AG08396 (cell line): ENCODE measurements at regions not wholly inside any gene's neighbourhood (a gene's known extent, or its start where the extent isn't known, plus 50 kb on each side); places are given as distances from the start of the nearest gene placed in this dataset.
"Not testable (repeated sequence)": the region's sequence is repeated elsewhere in the genome, so short reads cannot be mapped to it uniquely, and the experiment has no call there.

Experiments used
- DNase-seq: peaks from one replicate; pipeline ENCODE4 v3.0.0; 2012; ENCODE audit warnings: low spot score, mixed read lengths

GRCh38 chr6:6978731-6979130 lies 129.0 kb upstream of the RREB1 start:
- no peak for DNase-seq

- no peak for DNase-seq
Measured at GRCh38 chr6:6980999-6981597, 126.7 kb upstream of the RREB1 start.

- no peak for DNase-seq
Measured at GRCh38 chr6:6981681-6982322, 126.0 kb upstream of the RREB1 start.

GRCh38 chr6:6982663-6983062 lies 125.1 kb upstream of the RREB1 start:
- DNase-seq, result no peak

GRCh38 chr6:6984585-6985366 lies 123.0 kb upstream of the RREB1 start:
- no peak for DNase-seq

GRCh38 chr6:6986344-6986743 lies 121.4 kb upstream of the RREB1 start:
- no peak for DNase-seq

GRCh38 chr6:6987749-6988148 lies 120.0 kb upstream of the RREB1 start:
- DNase-seq, result no peak

GRCh38 chr6:6990059-6990458 lies 117.7 kb upstream of the RREB1 start:
- not testable (repeated sequence) for DNase-seq

GRCh38 chr6:6993503-6994237 lies 114.1 kb upstream of the RREB1 start:
- DNase-seq, result no peak

GRCh38 chr6:6994796-6995195 lies 113.0 kb upstream of the RREB1 start:
- no peak for DNase-seq

- DNase-seq, result no peak
Measured at GRCh38 chr6:6995328-6995727, 112.4 kb upstream of the RREB1 start.

GRCh38 chr6:6996124-6996523 lies 111.6 kb upstream of the RREB1 start:
- no peak for DNase-seq

- DNase-seq, result no peak
Measured at GRCh38 chr6:6997263-6998193, 110.2 kb upstream of the RREB1 start.

GRCh38 chr6:6998194-6998569 lies 109.6 kb upstream of the RREB1 start:
- no peak for DNase-seq

GRCh38 chr6:7000825-7001777 lies 106.7 kb upstream of the RREB1 start:
- no peak for DNase-seq

GRCh38 chr6:7003041-7003440 lies 104.7 kb upstream of the RREB1 start:
- no peak for DNase-seq

- DNase-seq, result no peak
Measured at GRCh38 chr6:7004581-7005297, 103.0 kb upstream of the RREB1 start.

- no peak for DNase-seq
Measured at GRCh38 chr6:7006515-7007191, 101.1 kb upstream of the RREB1 start.

- no peak for DNase-seq
Measured at GRCh38 chr6:7008451-7008988, 99.2 kb upstream of the RREB1 start.
